Activated CD8-positive, alpha-beta memory T cell treated with anti-CD3 and anti-CD28 coated beads for 36 hours (primary cell): ENCODE measurements at regions not wholly inside any gene's neighbourhood (a gene's known extent, or its start where the extent isn't known, plus 50 kb on each side); places are given as distances from the start of the nearest gene placed in this dataset.

Experiments
- CTCF ChIA-PET: fragments of 350-600 bp; sonication (Branson Sonifier 250); formaldehyde crosslinking; loops from one replicate; lab custom pipeline; 2021; ENCODE audit warnings: antibody characterized with exemption; lab: Charles Lee
- POLR2A ChIA-PET: fragments of 350-600 bp; sonication (Branson Sonifier 250); formaldehyde crosslinking; loops from one replicate; lab custom pipeline; 2021; ENCODE audit warnings: antibody characterized with exemption; lab: Charles Lee

DNA sequence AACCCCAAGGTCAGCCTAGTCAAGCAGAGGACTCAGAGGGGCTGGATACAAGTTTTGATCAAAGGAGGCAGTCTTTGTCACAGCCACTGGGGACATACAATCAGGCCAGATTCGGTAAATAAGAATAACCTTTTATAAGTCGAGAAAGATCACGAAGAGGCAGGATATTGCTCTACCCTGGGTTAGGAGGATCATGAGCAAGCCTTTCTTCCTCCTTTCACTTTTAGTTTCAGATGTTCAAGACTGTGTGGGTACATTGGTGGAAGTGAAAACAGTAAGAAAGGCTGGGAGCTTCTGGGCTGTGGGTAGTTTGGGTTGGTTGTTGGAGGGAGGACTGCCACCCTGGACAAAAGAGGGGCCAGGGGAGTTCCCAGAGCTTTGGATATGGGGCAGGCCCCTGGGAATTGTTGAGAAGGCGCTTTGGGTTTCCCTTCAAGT is 127.7 kb downstream of the SNAPC1 start:
- POLR2A ChIA-PET: no interaction called here
- CTCF ChIA-PET: interaction anchor here (1.1 to 1.5 kb wide), 2 partner anchors 11 to 52 kb away, joined by 3 to 5 read pairs; no protein-coding TSS in a partner anchor

DNA sequence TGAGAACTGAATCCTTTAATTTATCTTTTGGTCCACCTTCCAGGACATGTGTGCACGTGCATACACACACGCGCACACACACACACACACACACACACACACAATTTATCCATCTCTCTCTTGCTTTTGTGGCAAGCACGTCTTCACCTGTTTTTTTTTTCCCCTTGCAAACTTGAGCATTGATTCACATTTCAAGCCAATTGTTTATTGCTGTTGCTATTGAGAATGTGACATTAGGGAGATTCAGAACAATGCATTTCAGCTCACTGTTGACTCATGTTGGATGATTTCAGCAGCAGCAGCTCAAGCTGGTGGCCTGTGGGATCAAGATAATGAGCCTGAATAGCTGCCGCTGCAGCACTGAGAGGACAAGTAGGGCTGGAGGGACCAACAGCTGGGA is 128.9 kb downstream of the SNAPC1 start:
- CTCF ChIA-PET: interaction anchor here (1.7 kb wide), 1 partner anchor 236 kb away, joined by 5 read pairs; no protein-coding TSS in a partner anchor
- POLR2A ChIA-PET: no interaction called here

DNA sequence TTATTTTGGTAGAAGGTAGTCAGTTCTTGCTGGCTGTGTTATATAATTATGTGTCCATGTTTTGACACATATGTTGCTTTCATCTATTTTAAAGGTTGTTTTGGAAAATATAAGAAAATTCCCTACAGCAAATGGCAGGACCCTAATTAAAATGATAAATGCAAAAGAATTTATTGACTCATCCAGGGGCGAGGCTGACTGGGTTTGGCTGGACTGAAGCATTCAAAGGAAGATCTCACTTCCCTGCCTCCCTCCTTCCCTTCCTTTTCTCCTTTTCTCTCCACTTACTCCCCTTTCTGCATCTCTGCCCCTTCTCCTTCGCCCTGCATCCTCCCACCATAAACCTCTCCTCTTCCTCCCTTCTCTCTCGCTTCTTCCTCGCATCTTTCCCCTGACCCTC is 129.6 kb downstream of the SNAPC1 start:
- ChIA-PET POLR2A (no interaction called here), CTCF (interaction anchor here (1.7 kb wide), 1 partner anchor 235 kb away, joined by 5 read pairs; no protein-coding TSS in a partner anchor)

DNA sequence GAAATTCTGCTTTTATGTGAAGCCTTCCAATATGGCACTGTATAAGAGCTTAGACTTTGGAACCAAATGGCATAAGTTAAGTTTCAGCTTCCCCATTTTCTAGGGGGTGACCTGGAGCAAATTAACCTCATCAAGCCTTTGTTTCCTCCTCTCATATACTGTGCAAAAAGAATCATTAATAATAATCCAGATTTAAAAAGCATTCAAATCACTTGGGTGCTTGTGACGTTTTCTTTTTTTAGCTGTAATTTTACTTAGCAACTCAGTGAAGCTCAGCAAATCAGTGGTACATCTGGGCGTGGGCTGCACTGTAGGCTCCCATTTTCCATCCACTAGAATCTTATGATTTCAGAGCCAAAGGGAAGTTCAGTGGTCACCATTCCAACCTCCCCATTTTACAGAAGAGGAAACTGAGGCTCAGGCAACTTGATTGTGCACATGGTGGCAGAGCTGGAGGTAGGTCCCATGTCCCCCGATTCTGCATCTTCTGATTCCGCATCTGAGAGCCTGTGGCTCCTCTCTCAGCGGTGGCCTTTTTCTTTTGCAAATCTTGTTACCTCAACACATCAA is 131.2 kb downstream of the SNAPC1 start:
- ChIA-PET CTCF (no interaction called here), POLR2A (no interaction called here)

DNA sequence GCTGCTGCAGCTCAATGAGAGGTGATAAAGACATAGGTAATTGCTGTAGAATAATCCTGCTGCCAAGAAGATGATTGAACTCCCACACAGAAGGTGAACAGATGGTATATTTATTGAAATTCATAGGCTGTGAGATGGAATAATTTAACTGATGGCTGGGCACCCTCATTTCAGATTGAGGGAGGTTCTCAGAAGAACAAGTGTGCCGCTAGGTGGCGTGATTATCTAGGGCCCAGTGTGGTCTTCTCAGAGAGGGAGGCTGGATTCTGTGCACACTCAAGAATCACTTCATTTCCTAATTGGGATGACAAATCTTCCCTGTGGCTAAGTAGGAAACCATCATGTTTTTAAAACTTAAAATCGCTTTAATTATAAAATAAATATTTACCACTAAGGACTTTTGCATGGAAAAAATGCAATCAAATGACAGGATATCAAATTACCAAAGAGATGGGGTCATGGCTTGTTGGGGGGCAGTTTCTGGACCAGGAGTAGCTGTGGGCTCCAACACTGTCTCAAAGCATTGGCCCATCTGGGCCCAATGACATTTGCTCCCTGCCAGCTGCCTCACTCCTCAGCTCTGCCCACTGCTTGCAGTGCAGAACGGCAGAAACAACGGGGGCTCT is 132.3 kb downstream of the SNAPC1 start:
- CTCF ChIA-PET: interaction anchor here (0.7 to 2.6 kb wide), 4 partner anchors 10 to 232 kb away, joined by 3 to 12 read pairs (median 4); no protein-coding TSS in a partner anchor
- POLR2A ChIA-PET: no interaction called here

DNA sequence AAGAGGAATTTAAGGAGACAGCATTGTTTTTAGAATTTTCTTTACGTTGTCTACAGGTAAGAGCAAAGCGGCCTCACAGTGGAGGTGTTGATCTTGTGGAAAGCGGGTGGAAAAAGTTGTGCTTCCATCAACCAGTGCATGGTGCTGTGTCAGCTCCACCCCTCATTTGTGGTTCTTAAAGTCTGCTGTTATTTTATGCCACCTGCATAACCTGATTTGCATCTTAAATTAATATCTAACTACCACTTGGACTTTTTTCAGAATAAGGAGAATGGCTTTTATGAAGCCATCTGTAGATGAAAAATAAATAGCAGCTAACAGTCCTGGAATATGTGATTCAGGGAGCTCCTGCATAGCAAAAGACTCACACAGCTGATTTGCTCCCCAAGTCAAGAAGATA is 135.1 kb downstream of the SNAPC1 start:
- CTCF ChIA-PET: no interaction called here
- POLR2A ChIA-PET: no interaction called here

DNA sequence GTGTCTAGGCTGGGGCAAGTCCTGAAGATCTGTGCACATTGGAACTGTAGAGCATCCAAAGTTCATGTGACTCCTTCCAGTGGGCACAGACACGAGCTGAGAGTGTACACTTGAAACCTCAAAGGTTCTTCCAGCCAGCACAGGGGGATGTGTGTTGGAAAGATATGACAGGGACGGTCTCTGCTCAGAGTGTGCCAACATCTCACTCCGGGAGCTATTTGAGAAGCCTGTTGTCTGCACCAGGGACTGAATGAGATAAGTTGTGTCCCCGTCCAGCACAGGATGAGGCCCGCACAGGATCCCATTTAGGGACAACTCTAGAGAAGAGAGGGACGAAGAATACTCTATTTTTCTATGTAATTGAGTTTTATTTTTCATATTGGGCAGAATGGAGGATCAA is 136.3 kb downstream of the SNAPC1 start:
- POLR2A ChIA-PET: interaction anchor here (0.7 kb wide), 1 partner anchor 25 kb away, joined by 4 read pairs; no protein-coding TSS in a partner anchor
- CTCF ChIA-PET: no interaction called here

DNA sequence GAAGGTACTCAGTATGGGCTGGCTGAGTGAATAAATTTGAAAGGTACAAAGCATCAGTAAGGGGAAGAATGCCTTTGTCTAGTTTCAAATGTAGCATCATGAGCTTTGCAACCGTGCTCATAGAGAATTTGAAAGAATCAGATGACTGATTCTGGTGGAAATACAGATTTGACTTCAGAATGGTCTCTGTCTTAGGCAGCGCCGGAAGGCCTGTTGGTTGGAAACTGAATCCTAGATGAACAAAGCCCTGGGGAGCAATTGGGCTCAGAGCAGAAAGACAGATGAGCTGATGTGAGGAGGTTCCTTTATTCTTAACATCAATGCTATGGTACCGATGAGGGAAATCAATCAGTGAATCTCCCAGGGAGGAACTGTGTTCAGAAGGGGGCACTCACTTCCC is 137.3 kb downstream of the SNAPC1 start:
- CTCF ChIA-PET: no interaction called here

DNA sequence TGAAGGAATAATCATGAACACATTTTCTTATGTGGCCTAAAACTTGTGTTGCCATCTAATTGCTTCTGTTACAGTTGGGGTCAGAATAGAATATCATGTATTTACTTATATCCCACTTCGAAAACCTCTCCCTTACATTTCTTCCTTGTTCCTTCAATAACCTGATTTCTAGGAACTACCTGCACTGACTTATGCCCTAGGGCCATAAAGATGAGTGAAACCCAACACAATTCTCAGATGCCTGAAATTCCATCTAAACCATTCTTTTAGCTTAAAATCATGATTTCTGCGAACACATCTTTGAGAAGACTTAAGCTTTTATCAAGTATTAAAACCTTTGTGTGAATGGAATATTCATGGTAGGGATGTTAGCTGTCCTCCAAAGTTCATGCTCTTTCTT is 142.7 kb downstream of the SNAPC1 start:
- ChIA-PET CTCF (interaction anchor here (1.2 kb wide), 1 partner anchor 11 kb away, joined by 3 read pairs; no protein-coding TSS in a partner anchor), POLR2A (no interaction called here)

More for the DNA sequence above, 137.3 kb downstream of the SNAPC1 start:
- POLR2A ChIA-PET: no interaction called here

- CTCF ChIA-PET: no interaction called here
- POLR2A ChIA-PET: no interaction called here
Observed at GRCh38 chr14:61911574-61911973, 149.4 kb downstream of the SNAPC1 start.

DNA sequence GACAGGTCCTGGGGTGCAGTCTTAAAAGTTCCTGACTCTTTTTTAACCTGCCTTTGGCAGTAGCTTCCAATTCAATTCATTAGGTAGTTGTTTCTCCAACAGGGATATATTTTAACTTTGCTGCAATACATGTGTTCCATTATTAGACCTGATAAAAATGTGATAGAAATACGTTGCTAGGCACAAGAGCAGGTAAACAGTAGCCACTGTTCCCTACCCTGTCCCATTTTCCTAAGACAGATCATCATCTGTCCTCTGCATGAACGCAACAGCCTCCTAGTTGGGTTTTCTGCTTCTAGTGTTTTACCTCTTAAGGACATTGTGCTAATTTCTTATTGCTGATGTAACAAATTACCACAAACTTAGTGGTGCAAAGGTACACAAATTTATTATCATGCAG is 156.8 kb downstream of the SNAPC1 start:
- CTCF ChIA-PET: no interaction called here
- POLR2A ChIA-PET: no interaction called here

DNA sequence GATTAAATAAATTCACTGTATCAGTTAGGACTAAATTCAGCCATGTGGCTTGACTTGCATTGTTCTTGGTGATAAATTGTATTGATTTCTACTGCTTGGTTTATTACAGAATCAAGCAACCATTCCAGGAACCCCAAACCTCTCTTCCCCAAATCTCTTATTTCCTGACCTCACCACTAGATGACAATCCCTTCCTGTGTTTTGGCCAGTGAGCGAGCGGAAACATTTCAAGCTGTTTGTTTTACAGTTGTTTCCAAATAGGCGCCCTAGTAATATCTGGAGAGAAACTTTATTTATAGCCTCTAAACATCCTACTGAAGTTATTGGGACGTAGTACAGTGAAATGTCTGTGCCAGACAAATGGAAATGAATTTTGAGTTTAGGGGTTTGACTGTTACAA is 161.1 kb downstream of the SNAPC1 start:
- POLR2A ChIA-PET: interaction anchor here (0.9 kb wide), 1 partner anchor 25 kb away, joined by 4 read pairs; no protein-coding TSS in a partner anchor
- CTCF ChIA-PET: no interaction called here

DNA sequence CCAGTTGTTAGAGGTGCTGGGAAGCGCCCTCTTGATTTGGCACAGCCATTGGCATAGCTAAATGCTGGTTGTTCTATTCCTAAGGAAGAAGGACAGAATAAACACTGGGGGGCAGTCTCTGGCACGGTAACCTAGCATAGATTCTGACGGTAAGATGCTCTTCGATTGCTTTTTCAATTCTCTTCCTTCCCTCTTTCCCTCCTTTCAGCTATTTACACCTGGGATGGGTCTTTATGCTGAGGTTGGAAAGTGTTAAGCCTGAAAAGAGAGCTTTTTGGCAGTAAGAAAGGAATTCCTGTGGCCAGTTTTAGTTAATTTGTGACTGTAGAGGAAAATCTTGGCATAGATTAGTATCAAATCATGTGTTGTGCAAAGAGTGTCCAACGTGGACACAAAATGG is 162.8 kb downstream of the SNAPC1 start:
- ChIA-PET POLR2A (no interaction called here), CTCF (interaction anchor here (0.6 to 1.2 kb wide), 3 partner anchors 92 to 202 kb away, joined by 3 to 5 read pairs (median 4); no protein-coding TSS in a partner anchor)

DNA sequence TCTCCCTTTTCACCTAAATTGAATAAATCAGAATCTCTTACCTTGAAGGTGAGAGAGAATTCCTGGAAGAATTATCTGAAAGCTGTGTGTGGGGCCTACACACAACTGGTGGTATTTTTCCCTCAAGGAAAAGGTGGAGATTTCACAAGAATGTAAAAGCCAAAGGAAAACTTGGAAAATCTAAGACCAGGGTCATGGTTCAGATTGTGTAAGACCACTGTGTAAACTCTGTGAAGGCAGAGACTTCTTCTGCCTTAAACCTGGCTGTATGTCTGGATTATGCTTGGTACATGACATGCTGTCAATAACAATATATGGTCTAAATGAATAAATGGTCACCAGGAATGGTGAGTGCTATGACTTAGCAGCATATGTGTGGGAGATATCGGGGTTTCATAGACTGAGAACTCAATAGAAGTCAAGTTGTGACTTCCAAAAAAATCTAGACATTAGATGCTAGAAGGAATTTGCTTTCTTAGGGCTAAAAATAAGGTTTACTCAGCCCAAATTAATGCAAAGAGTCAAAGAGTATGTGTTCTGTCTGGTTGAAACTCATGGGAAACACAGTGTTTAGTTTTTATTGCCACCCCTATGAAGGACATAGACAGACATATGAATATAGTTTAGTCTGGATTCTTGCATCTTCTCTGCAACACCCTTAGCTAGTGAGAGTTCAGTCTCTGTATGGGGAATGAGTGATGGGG is 163.7 kb downstream of the SNAPC1 start:
- CTCF ChIA-PET: interaction anchor here (0.8 kb wide), 1 partner anchor 201 kb away, joined by 4 read pairs; no protein-coding TSS in a partner anchor

GRCh38 chr14:61927060-61927459 is 164.8 kb downstream of the SNAPC1 start:
- CTCF ChIA-PET: interaction anchor here (0.6 to 0.8 kb wide), 2 partner anchors 200 to 1476 kb away, joined by 3 to 4 read pairs; no protein-coding TSS in a partner anchor
- POLR2A ChIA-PET: interaction anchor here (0.9 kb wide), 1 partner anchor 199 kb away, joined by 3 read pairs; no protein-coding TSS in a partner anchor

More for the DNA sequence above, 163.7 kb downstream of the SNAPC1 start:
- POLR2A ChIA-PET: no interaction called here

GRCh38 chr14:61927520-61927919 is 165.3 kb downstream of the SNAPC1 start:
- POLR2A ChIA-PET: interaction anchor here (0.9 kb wide), 1 partner anchor 199 kb away, joined by 3 read pairs; no protein-coding TSS in a partner anchor
- CTCF ChIA-PET: interaction anchor here (0.6 to 1.1 kb wide), 2 partner anchors 12 to 1475 kb away, joined by 3 read pairs; no protein-coding TSS in a partner anchor

DNA sequence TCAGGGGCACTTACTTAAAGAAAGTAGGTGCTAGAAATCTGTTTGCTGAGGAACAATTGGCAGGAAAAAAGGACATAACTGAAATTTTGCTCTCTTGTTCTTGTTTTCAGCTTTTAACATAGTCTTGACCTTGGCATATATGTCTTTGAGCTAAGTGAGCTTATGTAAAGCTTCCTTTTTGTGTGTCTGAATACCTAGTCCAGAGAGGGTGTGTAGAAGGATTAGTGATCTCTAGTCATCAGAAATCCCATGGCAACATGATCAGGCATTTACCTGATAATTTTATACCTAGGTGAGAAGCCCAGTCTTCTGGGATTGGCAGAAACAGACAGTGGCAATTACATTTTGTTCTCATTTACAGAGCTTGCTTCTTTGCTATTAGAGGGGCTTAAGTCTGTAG is 166.1 kb downstream of the SNAPC1 start:
- ChIA-PET CTCF (interaction anchor here (1.0 to 1.1 kb wide), 2 partner anchors 12 to 198 kb away, joined by 3 read pairs; no protein-coding TSS in a partner anchor), POLR2A (no interaction called here)

GRCh38 chr14:61928701-61929100 is 166.5 kb downstream of the SNAPC1 start:
- CTCF ChIA-PET: interaction anchor here (1.0 to 1.1 kb wide), 2 partner anchors 13 to 198 kb away, joined by 3 read pairs; no protein-coding TSS in a partner anchor
- POLR2A ChIA-PET: no interaction called here

DNA sequence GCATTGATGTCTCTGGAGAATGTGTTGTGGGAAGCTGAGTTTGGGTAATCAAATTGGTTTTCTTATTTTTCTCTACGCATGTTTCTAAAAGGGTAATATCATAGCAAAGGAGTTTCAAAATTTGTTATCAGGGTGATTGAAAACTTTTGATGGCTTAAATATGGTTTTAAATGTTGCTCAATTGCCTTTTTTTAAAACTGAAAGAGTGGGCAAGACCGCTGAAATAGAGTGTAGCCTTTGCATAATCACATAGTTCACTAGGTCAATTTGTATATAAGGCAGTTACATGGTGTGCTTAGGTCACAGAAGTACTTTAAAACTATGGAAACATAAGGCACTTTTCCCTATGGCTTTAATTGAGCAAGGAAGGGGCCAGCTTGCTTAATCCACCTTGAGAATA is 167.4 kb downstream of the SNAPC1 start:
- ChIA-PET CTCF (no interaction called here), POLR2A (no interaction called here)
